A549 (cell line): ENCODE measurements at regions not wholly inside any gene's neighbourhood (a gene's known extent, or its start where the extent isn't known, plus 50 kb on each side); places are given as distances from the start of the nearest gene placed in this dataset.
"Not testable (repeated sequence)": the region's sequence is repeated elsewhere in the genome, so short reads cannot be mapped to it uniquely, and the experiment has no call there.

ENCODE experiments used
- ATAC-seq, 2 experiments: fragments of 200-7000 bp in 1 of 2; fragments of >200 bp in 1 of 2; cut with Nextera tagmentation in 1 of 2; cut with Tn5 transposase in 1 of 2; 3 replicates each; pipeline versions ENCODE4 v1.8.0 to v1.9.1; 2018 to 2020; ENCODE audit warnings: mild to moderate bottlenecking in 1 of 2, moderate library complexity in 1 of 2
- CTCF ChIA-PET: fragments of 300-600 bp; sonication (Branson Sonifier 250); formaldehyde crosslinking; extraction: SDS; loops from one replicate; lab custom pipeline; 2021; ENCODE audit warnings: antibody characterized with exemption, inconsistent platforms; lab: Yijun Ruan, JAX
- POLR2A ChIA-PET: fragments of 350-600 bp; formaldehyde crosslinking; extraction: SDS; loops from one replicate; lab custom pipeline; 2021; ENCODE audit warnings: antibody characterized with exemption, inconsistent platforms; lab: Yijun Ruan, JAX
- DNase-seq, 2 experiments: peaks; one replicate each; pipeline versions ENCODE4 v3.0.0 to v3.0.0-alpha.2; 2011 to 2016; ENCODE audit warnings: low read depth in 1 of 2, low spot score in 1 of 2
- FAIRE-seq: peaks from 2 replicates; lab custom pipeline; 2011; peaks lifted over from hg19 to GRCh38; lab: Jason Lieb, UNC
- H3K27ac ChIP-seq, 2 experiments: fragments of >200 bp; sonication (Bioruptor Twin); formaldehyde crosslinking; 3 replicates each; pipeline ENCODE4 v1.5.1; 2016 to 2017
- H3K4me1 ChIP-seq: fragments of >200 bp; sonication (Bioruptor Twin); formaldehyde crosslinking; 3 replicates; pipeline ENCODE4 v1.6.1; 2016
- H3K4me2 ChIP-seq: fragments of >200 bp; sonication (Bioruptor Twin); formaldehyde crosslinking; 3 replicates; pipeline ENCODE4 v1.6.1; 2016
- H3K4me3 ChIP-seq: fragments of >200 bp; sonication (Bioruptor Twin); formaldehyde crosslinking; 3 replicates; pipeline ENCODE4 v1.5.1; 2016
- H3K9me3 ChIP-seq: fragments of >200 bp; sonication (Bioruptor Twin); formaldehyde crosslinking; 3 replicates; pipeline ENCODE4 v1.6.1; 2016
- BHLHE40 ChIP-seq: IDR thresholded peaks from 2 replicates; pipeline ENCODE4 v1.6.1; 2012; ENCODE audit warnings: low read depth, low read length, inconsistent platforms
- CBX2 ChIP-seq: fragments of 200-600 bp; sonication (generic); IDR thresholded peaks from 2 replicates; pipeline ENCODE4 v1.6.1; 2016; ENCODE audit warnings: low read depth, mild to moderate bottlenecking, borderline replicate concordance
- CHD2 ChIP-seq: fragments of 150-350 bp; IDR thresholded peaks from 2 replicates; pipeline ENCODE4 v1.6.1; 2014; ENCODE audit warnings: low read length; ENCODE audit not compliant: partially characterized antibody
- EHF ChIP-seq: fragments of 250-450 bp; sonication (Bioruptor Pico); IDR thresholded peaks from 2 replicates; pipeline ENCODE4 v1.5.0; 2020; ENCODE audit warnings: mild to moderate bottlenecking
- EP300 ChIP-seq, 2 experiments: fragments of >200 bp; sonication (Bioruptor Twin); formaldehyde crosslinking; IDR thresholded peaks; 2 replicates in 1 of 2; 3 replicates in 1 of 2; pipeline ENCODE4 v1.6.1; 2016 to 2017
- HOXA7 ChIP-seq: fragments of 250-450 bp; sonication (Bioruptor Pico); IDR thresholded peaks from 2 replicates; pipeline ENCODE4 v1.5.0; 2020; ENCODE audit warnings: mild to moderate bottlenecking, moderate library complexity
- HOXB13 ChIP-seq: fragments of 250-450 bp; sonication (Bioruptor Pico); IDR thresholded peaks from 2 replicates; pipeline ENCODE4 v1.5.0; 2020; ENCODE audit warnings: low read depth, mild to moderate bottlenecking, moderate library complexity
- JUNB ChIP-seq: fragments of >200 bp; sonication (Bioruptor Twin); formaldehyde crosslinking; IDR thresholded peaks from 2 replicates; pipeline ENCODE4 v1.6.1; 2016
- KDM1A ChIP-seq: fragments of 200-600 bp; sonication (generic); IDR thresholded peaks from 2 replicates; pipeline ENCODE4 v1.6.1; 2016; ENCODE audit warnings: low read depth, mild to moderate bottlenecking
- MAFK ChIP-seq: fragments of 450-650 bp; IDR thresholded peaks from 2 replicates; pipeline ENCODE4 v1.6.1; 2014; ENCODE audit not compliant: partially characterized antibody
- MYC ChIP-seq: IDR thresholded peaks from 2 replicates; pipeline ENCODE4 v1.6.1; 2012; ENCODE audit warnings: mild to moderate bottlenecking, inconsistent platforms, low read length, improper control_type of control experiment, borderline replicate concordance
- NFE2L2 ChIP-seq: fragments of 150-350 bp; conservative IDR thresholded peaks from 2 replicates; pipeline ENCODE4 v1.6.1; 2014; ENCODE audit warnings: low read length
- NPAS2 ChIP-seq: fragments of 250-450 bp; sonication (Bioruptor Pico); IDR thresholded peaks from 2 replicates; pipeline ENCODE4 v1.8.0; 2022; ENCODE audit warnings: mild to moderate bottlenecking, moderate library complexity, borderline replicate concordance
- PHF8 ChIP-seq: fragments of 200-600 bp; sonication (generic); IDR thresholded peaks from 2 replicates; pipeline ENCODE4 v1.6.1; 2016; ENCODE audit warnings: low read depth, mild to moderate bottlenecking, antibody characterized with exemption, moderate library complexity, borderline replicate concordance
- POLR2AphosphoS2 ChIP-seq: conservative IDR thresholded peaks from 2 replicates; pipeline ENCODE4 v1.6.1; 2012; ENCODE audit warnings: low read length, improper control_type of control experiment, inconsistent platforms
- RAD21 ChIP-seq, 2 experiments: fragments of >200 bp in 1 of 2; sonication (Bioruptor Twin) in 1 of 2; formaldehyde crosslinking in 1 of 2; IDR thresholded peaks in 1 of 2; conservative IDR thresholded peaks in 1 of 2; 2 replicates in 1 of 2; 3 replicates in 1 of 2; pipeline ENCODE4 v1.6.1; 2012 to 2018; ENCODE audit warnings: inconsistent platforms in 1 of 2
- RARB ChIP-seq: fragments of 250-450 bp; sonication (Bioruptor Pico); IDR thresholded peaks from 2 replicates; pipeline ENCODE4 v1.8.0; 2021; ENCODE audit warnings: mild to moderate bottlenecking, moderate library complexity
- TFCP2L1 ChIP-seq: fragments of 250-450 bp; sonication (Bioruptor Pico); IDR thresholded peaks from 2 replicates; pipeline ENCODE4 v1.5.0; 2021; ENCODE audit warnings: mild to moderate bottlenecking
- ZC3H11A ChIP-seq: fragments of 450-650 bp; IDR thresholded peaks from 2 replicates; pipeline ENCODE4 v1.6.1; 2014; ENCODE audit warnings: antibody characterized with exemption, mild to moderate bottlenecking
- ZSCAN20 ChIP-seq: fragments of 250-450 bp; sonication (Bioruptor Pico); IDR thresholded peaks from 2 replicates; pipeline ENCODE4 v1.8.0; 2022; ENCODE audit warnings: mild to moderate bottlenecking, moderate library complexity
- WGBS: methylation state at CpG from one replicate; pipeline ENCODE4 v1.1.6; 2017; ENCODE audit errors: missing lambda C conversion rate; 5-methylcytosine and 5-hydroxymethylcytosine counted together
- TF ChIP-seq, protein P1 (sequence below): IDR thresholded peaks from 2 replicates; pipeline ENCODE4 v1.6.1; 2012
- TF ChIP-seq, protein P2 (sequence below): fragments of 150-350 bp; IDR thresholded peaks from 2 replicates; pipeline ENCODE4 v1.6.1; 2014; ENCODE audit warnings: low read depth, mild to moderate bottlenecking, low read length
- TF ChIP-seq, protein P3 (sequence below): fragments of 200-600 bp; sonication (generic); IDR thresholded peaks from 2 replicates; pipeline ENCODE4 v1.6.1; 2016; ENCODE audit warnings: antibody characterized with exemption, mild to moderate bottlenecking, moderate library complexity
- TF ChIP-seq, protein P4 (sequence below): IDR thresholded peaks from 2 replicates; pipeline ENCODE4 v1.6.1; 2012
- TF ChIP-seq, protein P5 (sequence below): fragments of 250-450 bp; sonication (Bioruptor Pico); IDR thresholded peaks from 2 replicates; pipeline ENCODE4 v1.5.0; 2020; ENCODE audit warnings: low read depth, mild to moderate bottlenecking, moderate library complexity

DNA sequence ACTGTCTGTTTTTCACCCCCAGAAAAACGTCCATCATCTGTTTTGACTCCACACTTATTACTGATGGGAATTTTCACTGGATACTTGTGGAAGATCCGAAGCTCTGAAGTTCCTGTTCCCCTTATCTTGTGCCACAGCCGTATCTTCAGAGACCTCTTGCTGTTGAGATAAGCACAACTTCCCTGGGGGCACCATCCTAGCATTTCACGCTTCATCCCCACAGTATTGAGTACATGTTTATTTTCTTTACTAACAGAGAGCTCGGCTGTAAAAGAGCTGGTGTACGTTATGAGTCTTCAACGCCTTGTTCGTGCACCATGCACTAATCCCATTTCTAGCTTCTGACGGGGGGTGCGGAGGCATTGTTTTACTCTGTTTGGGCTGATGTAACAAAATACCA lies 813.6 kb upstream of the EEF2KMT start:
- ATAC-seq (no peak), DNase-seq (no peak), FAIRE-seq (no peak)
- POLR2A ChIA-PET, result no interaction called here
- no peak overlapping the region for H3K4me2 ChIP-seq
- no peak for TF ChIP-seq RAD21 (conservative IDR thresholded peaks at IDR 0.05 in 1 of 2, IDR thresholded peaks at IDR 0.05 in 1 of 2)
- no peak for TF ChIP-seq NFE2L2
- H3K4me1 ChIP-seq, result no peaks in the 10 kb centered on the region
- CTCF ChIA-PET, result no interaction called here
- no peak overlapping the region for H3K4me3 ChIP-seq
- WGBS, result 13% methylated on average over 10 of the region's 10 CpGs
- H3K27ac ChIP-seq, result no peak overlapping the region
- no peaks in the 10 kb centered on the region for H3K9me3 ChIP-seq

DNA sequence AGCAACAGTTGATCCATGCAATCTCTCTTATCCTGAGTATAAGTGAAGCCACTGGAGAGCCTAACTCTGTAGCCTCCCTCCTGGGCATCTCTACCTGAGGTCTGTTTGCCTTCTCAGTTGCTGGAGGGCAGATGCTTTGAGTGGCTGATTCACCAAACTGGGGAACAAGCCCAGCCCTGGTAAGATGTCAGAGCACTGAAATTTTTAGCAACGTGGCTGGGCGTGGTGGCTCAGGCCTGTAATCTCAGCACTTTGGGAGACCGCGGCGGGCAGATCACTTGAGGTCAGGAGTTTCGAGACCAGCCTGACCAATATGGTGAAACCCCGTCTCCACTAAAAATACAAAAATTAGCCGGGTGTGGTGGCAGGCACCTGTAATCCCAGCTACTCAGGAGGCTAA lies 812.0 kb upstream of the EEF2KMT start:
- POLR2A ChIA-PET, H3K4me1 ChIP-seq, H3K9me3 ChIP-seq, H3K4me3 ChIP-seq, ATAC-seq, DNase-seq, H3K4me2 ChIP-seq, FAIRE-seq, H3K27ac ChIP-seq: not testable (repeated sequence)
- 38% methylated on average over 8 of the region's 8 CpGs for WGBS
- CTCF ChIA-PET, result interaction anchor here (0.6 kb wide), 1 partner anchor 195 kb away, joined by 3 read pairs; no protein-coding TSS in a partner anchor

DNA sequence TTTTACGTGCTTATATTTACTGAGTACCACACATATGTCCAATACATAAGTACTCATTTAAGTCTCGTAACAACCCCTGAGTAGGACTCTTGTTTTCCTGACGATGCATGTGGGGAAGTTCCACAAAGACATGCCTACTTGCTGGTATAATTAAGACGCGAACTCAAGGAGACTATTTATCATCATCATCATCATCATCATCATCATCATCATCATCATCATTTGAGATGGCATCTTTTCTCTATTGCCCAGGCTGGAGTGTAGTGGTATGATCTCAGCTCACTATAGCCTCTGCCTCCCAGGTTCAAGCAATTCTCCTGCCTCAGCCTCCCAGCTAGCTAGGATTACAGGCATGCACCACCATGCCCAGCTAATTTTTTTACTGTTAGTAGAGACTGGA lies 809.9 kb upstream of the EEF2KMT start:
- 39% methylated on average over 5 of the region's 5 CpGs for WGBS
- TF ChIP-seq RAD21 (conservative IDR thresholded peaks at IDR 0.05 in 1 of 2, IDR thresholded peaks at IDR 0.05 in 1 of 2), result no peak
- no peak for TF ChIP-seq RARB
- TF ChIP-seq NPAS2 (CRISPR knock-in tag), result no peak
- TF ChIP-seq, protein P1, sequence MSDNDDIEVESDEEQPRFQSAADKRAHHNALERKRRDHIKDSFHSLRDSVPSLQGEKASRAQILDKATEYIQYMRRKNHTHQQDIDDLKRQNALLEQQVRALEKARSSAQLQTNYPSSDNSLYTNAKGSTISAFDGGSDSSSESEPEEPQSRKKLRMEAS, result no peak
- no peak for TF ChIP-seq PHF8
- no peak for TF ChIP-seq HOXA7 (CRISPR knock-in tag)
- TF ChIP-seq EHF (CRISPR knock-in tag), result no peak
- TF ChIP-seq POLR2AphosphoS2, result no peak
- no peak for TF ChIP-seq ZSCAN20 (CRISPR knock-in tag)
- TF ChIP-seq KDM1A, result no peak
- TF ChIP-seq, protein P2, sequence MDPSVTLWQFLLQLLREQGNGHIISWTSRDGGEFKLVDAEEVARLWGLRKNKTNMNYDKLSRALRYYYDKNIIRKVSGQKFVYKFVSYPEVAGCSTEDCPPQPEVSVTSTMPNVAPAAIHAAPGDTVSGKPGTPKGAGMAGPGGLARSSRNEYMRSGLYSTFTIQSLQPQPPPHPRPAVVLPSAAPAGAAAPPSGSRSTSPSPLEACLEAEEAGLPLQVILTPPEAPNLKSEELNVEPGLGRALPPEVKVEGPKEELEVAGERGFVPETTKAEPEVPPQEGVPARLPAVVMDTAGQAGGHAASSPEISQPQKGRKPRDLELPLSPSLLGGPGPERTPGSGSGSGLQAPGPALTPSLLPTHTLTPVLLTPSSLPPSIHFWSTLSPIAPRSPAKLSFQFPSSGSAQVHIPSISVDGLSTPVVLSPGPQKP, result no peak
- no peak for TF ChIP-seq ZC3H11A
- TF ChIP-seq CHD2, result no peak
- Histone ChIP-seq H3K4me2 (no peak overlapping the region), H3K27ac (no peak overlapping the region), H3K4me1 (no peaks in the 10 kb centered on the region), H3K4me3 (no peak overlapping the region), H3K9me3 (no peaks in the 10 kb centered on the region)
- DNase-seq (no peak), ATAC-seq (no peak), FAIRE-seq (no peak)
- POLR2A ChIA-PET, result no interaction called here
- CTCF ChIA-PET, result no interaction called here

DNA sequence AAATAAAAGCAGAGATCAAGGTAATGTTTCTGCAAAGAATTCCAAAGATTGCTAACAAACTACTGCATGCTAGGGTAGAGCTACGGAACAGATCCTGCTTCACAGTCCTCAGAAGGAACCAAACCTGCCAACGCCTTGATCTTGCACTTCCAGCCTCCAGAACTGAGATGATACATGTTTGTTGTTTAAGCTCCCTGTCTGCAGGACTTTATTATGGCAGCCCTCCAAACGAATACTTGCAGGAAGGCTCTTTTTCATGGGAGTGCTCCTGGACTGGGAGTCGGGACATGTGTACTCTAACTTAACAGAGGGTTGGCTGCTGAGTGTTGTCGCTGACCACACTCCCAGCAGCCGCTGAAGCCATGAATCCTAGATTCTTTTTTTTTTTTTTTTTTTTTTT lies 808.8 kb upstream of the EEF2KMT start:
- ChIA-PET POLR2A (no interaction called here), CTCF (no interaction called here)
- ATAC-seq (no peak), DNase-seq (no peak), FAIRE-seq (no peak)
- Histone ChIP-seq H3K4me3 (no peak overlapping the region), H3K27ac (no peak overlapping the region), H3K4me2 (no peak overlapping the region), H3K4me1 (no peaks in the 10 kb centered on the region), H3K9me3 (no peaks in the 10 kb centered on the region)
- under 1% methylated on average over 6 of the region's 6 CpGs for WGBS
- TF ChIP-seq, protein P3, sequence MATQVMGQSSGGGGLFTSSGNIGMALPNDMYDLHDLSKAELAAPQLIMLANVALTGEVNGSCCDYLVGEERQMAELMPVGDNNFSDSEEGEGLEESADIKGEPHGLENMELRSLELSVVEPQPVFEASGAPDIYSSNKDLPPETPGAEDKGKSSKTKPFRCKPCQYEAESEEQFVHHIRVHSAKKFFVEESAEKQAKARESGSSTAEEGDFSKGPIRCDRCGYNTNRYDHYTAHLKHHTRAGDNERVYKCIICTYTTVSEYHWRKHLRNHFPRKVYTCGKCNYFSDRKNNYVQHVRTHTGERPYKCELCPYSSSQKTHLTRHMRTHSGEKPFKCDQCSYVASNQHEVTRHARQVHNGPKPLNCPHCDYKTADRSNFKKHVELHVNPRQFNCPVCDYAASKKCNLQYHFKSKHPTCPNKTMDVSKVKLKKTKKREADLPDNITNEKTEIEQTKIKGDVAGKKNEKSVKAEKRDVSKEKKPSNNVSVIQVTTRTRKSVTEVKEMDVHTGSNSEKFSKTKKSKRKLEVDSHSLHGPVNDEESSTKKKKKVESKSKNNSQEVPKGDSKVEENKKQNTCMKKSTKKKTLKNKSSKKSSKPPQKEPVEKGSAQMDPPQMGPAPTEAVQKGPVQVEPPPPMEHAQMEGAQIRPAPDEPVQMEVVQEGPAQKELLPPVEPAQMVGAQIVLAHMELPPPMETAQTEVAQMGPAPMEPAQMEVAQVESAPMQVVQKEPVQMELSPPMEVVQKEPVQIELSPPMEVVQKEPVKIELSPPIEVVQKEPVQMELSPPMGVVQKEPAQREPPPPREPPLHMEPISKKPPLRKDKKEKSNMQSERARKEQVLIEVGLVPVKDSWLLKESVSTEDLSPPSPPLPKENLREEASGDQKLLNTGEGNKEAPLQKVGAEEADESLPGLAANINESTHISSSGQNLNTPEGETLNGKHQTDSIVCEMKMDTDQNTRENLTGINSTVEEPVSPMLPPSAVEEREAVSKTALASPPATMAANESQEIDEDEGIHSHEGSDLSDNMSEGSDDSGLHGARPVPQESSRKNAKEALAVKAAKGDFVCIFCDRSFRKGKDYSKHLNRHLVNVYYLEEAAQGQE, result no peak
- no peak for TF ChIP-seq MYC
- TF ChIP-seq JUNB, result no peak
- TF ChIP-seq TFCP2L1 (CRISPR knock-in tag), result no peak
- TF ChIP-seq, protein P4, sequence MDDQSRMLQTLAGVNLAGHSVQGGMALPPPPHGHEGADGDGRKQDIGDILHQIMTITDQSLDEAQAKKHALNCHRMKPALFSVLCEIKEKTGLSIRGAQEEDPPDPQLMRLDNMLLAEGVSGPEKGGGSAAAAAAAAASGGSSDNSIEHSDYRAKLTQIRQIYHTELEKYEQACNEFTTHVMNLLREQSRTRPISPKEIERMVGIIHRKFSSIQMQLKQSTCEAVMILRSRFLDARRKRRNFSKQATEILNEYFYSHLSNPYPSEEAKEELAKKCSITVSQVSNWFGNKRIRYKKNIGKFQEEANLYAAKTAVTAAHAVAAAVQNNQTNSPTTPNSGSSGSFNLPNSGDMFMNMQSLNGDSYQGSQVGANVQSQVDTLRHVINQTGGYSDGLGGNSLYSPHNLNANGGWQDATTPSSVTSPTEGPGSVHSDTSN, result no peak
- TF ChIP-seq ZSCAN20 (CRISPR knock-in tag), result no peak
- no peak for TF ChIP-seq BHLHE40
- TF ChIP-seq, protein P5, sequence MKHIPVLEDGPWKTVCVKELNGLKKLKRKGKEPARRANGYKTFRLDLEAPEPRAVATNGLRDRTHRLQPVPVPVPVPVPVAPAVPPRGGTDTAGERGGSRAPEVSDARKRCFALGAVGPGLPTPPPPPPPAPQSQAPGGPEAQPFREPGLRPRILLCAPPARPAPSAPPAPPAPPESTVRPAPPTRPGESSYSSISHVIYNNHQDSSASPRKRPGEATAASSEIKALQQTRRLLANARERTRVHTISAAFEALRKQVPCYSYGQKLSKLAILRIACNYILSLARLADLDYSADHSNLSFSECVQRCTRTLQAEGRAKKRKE (CRISPR knock-in tag), result no peak
- TF ChIP-seq RARB, result no peak
- TF ChIP-seq EP300 (IDR thresholded peaks at IDR 0.05), result no peak
- TF ChIP-seq MAFK, result no peak
- no peak for TF ChIP-seq HOXB13 (CRISPR knock-in tag)
- TF ChIP-seq NPAS2 (CRISPR knock-in tag), result no peak
- no peak for TF ChIP-seq CBX2
